ENCODE measurements at regions not wholly inside any gene's neighbourhood (a gene's known extent, or its start where the extent isn't known, plus 50 kb on each side); places are given as distances from the start of the nearest gene placed in this dataset.
"Not testable (repeated sequence)": the region's sequence is repeated elsewhere in the genome, so short reads cannot be mapped to it uniquely, and the experiment has no call there.

DNA sequence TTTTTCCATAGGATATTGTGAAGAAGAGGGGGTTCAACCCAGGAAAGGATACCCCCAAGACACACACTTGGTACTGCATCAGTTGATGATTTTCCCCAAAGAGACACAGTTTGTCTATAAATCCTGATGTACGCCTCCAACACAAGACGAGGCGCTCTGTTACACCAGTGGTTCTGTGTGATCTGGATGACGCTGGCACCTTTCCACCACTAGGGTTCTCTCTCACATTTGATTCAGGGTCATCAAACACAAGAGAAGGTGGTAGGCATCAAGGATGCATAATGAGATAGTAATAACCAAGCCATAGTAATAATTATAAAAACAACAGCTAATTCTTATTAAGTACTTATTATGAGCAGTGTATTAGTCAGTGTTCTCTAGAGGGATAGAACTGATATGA, 508.8 kb upstream of the ZP4 start:
- intact Hi-C loops (cut with DNase I), result no loop called here
- DNase-seq (ENCODE audit: low spot score), result no peak
- no peak for ATAC-seq

DNA sequence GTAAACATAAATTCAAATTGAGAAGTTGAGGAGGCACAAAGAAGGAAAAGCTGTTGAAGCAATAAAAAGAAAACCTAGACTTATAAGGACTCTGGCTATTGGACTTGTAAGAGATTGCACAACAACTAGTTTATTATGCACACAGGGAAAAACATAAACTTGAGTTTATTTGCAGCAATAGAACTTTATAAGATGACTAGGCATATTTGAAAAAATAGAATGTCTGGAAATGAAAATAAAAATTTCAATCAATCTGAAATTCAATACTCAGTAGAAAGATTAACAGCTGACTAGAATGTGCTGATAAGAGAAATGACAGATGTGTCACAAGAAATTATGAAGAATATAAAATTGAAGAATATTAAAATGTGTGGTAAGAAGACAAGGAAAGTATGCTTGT, 505.4 kb upstream of the ZP4 start:
- intact Hi-C loops (cut with DNase I), result no loop called here
- no peak for DNase-seq (ENCODE audit: low spot score)
- no peak for ATAC-seq

DNA sequence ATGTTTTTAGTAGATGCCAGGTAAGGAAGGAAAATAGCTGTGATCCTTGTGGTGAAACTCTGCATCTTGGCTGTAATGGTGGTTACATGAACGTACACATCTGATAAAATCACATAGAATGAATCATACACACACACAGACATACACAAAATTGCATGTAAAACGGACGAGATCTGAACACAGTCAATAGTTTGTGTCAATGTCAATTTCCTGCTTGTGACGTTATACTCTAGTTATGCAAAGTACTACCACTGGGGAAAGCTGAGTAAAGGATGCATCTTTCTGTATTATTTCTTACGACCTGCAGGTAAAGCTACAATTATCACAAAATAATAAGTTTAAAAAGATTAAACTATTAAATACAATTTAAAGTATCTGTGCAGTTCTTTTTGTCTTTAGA, 493.7 kb upstream of the ZP4 start:
- ATAC-seq (no peak), DNase-seq (ENCODE audit: low spot score) (no peak)
- intact Hi-C loops (cut with DNase I), result no loop called here

DNA sequence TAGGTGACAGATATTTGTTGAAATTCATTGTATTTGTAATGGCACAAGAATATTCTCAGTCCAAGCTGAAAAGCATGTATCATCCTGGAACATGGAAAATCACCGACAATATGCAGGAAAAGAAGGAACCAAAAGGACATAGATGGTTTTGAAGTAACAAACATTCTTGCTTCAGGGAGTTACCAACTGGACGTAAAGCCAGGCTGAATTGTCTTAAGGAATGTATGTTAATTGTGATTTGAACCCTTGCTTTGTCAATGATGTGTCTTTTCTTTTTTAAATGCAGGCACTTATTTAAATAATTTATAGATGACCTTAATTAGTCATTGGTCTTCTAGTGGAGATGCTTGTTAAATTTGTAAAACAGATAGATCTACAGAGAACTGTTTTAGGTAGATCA, 489.4 kb upstream of the ZP4 start:
- intact Hi-C loops (cut with DNase I), result no loop called here
- no peak for DNase-seq (ENCODE audit: low spot score)
- ATAC-seq, result no peak

DNA sequence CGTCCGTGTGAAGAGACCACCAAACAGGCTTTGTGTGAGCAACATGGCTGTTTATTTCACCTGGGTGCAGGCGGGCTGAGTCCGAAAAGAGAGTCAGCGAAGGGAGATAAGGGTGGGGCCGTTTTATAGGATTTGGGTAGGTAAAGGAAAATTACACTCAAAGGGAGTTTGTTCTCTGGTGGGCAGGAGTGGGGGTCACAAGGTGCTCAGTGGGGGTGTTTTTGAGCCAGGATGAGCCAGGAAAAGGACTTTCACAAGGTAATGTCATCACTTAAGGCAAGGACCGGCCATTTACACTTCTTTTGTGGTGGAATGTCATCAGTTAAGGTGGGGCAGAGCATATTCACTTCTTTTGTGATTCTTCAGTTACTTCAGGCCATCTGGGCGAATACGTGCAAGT, 488.7 kb upstream of the ZP4 start:
- intact Hi-C loops (cut with DNase I); ATAC-seq; DNase-seq (ENCODE audit: low spot score): not testable (repeated sequence)

DNA sequence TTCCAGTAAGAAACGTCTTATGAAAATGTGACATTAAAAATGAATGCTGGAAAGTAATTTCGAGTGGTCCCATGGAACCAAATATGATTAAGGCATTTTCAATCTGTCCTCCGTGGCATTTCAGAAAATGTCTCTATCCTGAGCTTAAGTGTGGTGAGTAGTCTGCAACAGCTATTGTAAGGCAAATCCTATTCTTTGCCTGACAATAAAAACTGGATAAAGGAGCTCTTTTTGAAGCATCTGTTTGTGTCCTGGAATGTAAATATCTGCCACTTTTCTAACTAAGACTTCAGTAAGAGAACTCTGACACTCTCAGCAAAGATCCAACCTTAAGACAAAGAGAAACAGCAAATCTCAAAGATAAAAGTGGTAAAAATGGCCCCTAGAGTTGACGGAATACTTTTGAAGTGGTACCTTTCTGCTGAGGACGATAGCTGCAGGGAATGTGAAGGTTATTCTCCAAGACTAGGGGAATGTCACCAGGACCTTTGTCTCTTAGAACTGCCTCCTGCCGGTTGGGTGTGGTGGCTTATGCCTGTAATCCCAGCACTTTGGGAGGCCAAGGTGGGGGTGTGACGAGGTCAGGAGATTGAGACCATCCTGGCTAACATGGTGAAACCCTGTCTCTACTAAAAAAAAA, 486.7 kb upstream of the ZP4 start:
- intact Hi-C loops (cut with DNase I), result no loop called here

DNA sequence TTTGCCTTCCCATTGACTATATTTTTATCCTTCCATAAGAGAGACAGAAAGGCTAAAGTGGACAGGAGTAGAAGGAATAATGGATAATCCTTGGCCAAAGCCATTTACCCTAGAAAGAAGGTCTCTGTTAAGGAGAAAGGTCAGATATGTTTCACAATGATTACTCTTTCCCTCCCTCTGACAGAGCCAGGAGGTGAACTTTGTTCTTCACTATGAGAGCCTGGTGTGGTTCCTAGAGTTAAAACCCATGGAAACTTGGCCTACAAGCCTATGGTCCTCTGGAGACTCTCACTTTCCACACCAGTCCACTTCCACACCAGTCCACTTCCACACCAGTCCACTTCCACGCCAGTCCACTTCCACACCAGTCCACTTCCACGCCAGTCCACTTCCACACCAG, 479.9 kb upstream of the ZP4 start:
- intact Hi-C loops (cut with DNase I), result no loop called here
- DNase-seq (ENCODE audit: low spot score), result no peak
- ATAC-seq, result no peak

More for the DNA sequence above, 486.7 kb upstream of the ZP4 start:
- no peak for ATAC-seq
- DNase-seq (ENCODE audit: low spot score), result no peak

DNA sequence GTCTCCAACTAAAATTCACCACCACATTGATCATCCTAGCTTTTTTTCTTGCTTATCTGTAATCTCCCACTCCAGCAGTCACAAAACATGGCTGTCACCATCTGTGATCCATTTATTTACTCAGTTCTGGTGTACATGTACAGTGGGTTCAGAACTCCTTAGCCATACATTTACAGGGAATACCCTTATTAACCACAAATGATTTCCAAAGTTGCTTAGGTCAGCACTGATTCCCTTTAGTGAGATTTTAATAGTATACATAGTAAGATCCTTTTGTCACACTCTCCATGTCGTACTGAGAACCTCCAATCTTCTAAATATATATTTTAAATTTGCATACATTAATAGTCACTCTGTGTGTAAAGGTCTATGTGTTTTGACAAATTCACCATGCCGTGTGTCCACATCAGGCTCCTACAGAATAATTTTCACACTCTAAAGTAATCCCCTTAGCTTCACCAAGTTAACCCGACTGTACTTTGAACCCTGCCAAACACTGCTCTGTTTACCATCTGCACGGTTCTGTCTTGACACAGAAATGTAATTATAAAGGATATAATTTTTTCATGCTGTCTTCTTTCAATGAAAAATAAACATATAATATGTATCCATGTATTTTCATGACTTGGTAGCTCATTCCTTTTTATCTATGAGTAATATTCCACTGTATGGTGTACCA, 473.6 kb upstream of the ZP4 start:
- DNase-seq (ENCODE audit: low spot score) (no peak), ATAC-seq (no peak)
- intact Hi-C loops (cut with DNase I), result no loop called here

DNA sequence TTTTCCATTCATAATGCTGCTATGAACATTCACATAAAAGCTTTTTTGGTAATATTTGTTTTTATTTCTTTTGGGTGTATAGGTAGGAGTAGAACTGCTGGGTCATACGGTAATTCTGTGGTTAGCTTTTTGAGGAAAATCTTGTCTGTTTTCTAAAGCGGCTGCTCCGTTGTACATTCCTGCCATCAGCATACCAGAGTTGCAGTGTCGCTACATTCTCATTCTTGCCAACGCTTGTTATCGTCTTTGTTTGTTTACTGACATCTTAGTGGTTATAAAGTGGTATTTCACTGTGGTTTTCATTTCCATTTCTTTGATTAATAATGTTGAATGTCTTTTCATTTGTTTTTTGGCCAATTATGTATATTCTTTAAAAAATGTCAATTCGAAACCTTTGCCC, 469.8 kb upstream of the ZP4 start:
- no peak for DNase-seq (ENCODE audit: low spot score)
- intact Hi-C loops (cut with DNase I), result no loop called here
- no peak for ATAC-seq

DNA sequence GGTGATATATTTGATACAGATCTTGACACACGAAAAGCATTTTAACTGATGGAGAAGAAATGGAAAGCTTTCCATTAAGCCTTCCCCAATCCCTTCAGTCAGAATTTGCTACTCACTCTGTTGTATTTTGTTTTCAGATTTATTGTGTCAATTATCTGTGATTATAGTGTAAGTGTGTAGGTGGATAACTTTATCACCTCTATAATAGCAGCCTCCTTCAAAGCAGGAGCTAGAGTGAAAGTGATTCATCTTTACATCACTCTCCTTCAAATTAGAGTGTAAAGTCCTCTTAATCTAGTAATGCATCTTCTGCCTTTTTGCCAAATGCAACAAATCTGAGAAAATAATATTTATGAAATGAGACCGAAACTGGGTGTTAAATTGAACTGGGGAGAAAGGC, 459.7 kb upstream of the ZP4 start:
- ATAC-seq, result no peak
- intact Hi-C loops (cut with DNase I), result no loop called here
- no peak for DNase-seq (ENCODE audit: low spot score)

DNA sequence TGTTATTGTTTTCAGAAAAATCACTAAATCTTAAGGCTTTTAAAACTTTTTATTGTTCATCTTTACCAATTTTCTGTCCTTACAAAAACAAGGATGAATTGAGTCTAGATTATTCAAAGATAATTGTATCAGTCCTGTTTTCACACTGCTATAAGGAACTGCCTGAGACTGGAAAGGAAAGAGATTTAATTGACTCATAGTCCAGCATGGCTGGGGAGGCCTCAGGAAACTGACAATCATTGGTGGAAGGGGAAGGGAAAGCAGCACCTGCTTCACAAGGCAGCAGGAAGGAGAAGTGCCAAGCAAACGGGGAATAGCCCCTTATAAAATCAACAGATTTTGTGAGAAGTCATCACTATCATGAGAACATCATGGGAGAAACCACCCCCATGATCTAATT, 455.6 kb upstream of the ZP4 start:
- intact Hi-C loops (cut with DNase I), result no loop called here
- DNase-seq (ENCODE audit: low spot score) (no peak), ATAC-seq (no peak)

DNA sequence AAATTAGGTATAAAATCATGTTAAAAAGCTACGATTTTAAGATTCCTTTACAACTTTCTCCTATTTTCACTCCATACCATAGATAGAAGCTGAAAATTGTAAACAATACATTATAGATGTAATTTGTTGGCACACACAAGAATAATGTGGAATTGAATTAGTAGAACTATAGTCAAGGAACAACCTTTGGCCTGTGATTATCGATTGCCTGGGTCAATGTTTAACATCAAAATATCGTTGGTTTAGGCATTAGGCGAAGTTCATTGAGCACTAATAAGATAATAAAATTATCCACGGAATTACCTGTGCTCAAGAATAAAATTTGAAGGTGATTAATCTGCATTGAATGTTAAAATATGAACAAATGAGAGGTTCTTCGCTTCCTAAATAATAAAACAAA, 455.1 kb upstream of the ZP4 start:
- intact Hi-C loops (cut with DNase I), result no loop called here
- DNase-seq (ENCODE audit: low spot score) (no peak), ATAC-seq (no peak)

DNA sequence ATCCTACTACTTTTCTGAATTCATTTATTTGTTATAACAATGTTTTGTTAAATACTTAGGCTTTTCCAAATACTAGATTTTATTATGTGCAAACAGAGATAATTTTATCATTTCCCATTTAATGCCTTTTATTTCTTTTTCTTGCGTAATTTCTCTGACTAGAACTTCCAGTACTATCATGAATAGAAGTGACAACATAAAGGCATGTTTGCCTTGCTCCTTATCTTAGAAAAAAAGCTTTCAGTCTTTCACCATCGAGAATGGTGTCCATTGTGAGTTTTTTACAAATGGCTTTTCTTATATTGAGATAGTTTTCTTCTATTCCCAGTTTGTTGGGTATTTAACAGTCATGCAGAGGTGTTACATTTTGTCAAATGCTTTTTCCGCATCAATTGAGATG, 453.1 kb upstream of the ZP4 start:
- no peak for ATAC-seq
- intact Hi-C loops (cut with DNase I), result no loop called here
- DNase-seq (ENCODE audit: low spot score), result no peak

DNA sequence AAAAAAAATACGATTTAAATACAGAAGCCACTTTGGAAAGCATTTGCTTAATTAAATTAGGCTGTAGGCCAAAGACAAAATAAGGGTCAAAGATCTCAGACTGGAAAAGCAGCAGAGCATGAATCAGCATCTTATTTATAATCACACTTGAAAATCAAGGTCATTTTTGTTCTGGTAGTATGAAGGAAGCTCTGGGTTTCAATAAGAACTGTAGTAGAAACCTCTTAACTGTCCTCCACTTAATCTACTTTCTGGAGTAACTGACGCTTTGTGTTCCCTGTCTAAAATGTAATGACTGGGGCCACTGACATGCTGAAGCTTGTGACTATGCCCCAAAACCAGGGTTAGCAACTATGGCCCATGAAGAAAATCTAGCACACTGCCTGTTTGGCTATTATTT, 450.7 kb upstream of the ZP4 start:
- DNase-seq (ENCODE audit: low spot score), result no peak
- ATAC-seq, result no peak
- intact Hi-C loops (cut with DNase I), result no loop called here

DNA sequence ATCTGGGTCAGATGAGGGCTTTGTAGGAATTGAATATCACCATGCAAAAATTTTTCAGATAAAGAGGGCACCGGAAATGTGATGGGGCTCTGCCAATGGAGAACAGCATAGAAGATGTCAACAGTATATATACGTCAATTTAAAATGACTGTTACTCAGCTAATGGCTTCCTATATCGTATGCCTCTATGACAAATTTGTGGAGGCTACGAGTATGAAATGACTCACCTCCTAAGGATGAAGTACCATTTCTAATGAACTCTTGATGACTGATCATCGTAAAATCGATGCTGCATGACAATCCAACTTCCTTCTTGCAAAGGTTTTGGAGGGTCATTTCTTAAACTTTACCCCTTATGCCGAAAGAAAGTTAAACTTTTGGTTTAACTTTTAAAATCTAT, 450.3 kb upstream of the ZP4 start:
- intact Hi-C loops (cut with DNase I), result no loop called here
- ATAC-seq (no peak), DNase-seq (ENCODE audit: low spot score) (no peak)

DNA sequence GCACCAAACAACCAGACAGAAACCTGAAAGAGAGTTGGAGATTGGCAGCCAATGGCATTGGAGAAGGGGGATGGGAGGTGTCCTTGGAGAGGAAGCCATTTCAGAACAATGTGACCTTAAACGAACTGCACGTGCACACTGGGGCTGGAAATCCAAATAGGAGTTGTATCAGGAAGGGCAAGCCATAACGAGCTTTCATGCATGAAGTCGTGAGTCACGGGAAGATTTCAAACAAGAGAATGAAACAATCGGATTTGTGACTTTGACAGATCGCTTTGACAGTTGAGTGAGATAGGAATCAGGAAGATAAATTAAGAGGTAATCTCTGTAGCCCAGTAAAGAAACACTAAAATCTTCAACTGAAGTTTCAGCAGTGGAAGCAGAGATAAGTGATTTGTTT, 445.8 kb upstream of the ZP4 start:
- DNase-seq (ENCODE audit: low spot score) (no peak), ATAC-seq (no peak)
- intact Hi-C loops (cut with DNase I), result no loop called here

DNA sequence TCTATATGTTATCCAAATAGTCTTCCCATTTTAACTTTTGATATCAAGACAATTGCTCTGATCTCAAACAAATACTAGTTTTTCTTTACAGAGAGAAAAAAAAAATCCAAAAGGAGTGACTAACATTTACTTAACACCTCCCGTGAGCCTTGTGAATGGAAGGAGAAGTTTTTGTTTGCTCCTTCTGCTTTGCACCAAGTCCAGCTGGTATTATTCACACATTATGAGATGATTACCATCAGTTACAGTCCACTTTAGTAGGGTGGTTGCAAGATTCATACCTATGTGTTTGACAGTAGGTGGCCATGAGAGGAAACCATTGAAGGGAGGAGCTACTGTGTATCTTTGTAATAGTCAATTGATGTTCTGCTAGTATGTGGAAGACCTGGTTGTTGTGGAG, 443.4 kb upstream of the ZP4 start:
- intact Hi-C loops (cut with DNase I), result no loop called here
- no peak for DNase-seq (ENCODE audit: low spot score)
- no peak for ATAC-seq

DNA sequence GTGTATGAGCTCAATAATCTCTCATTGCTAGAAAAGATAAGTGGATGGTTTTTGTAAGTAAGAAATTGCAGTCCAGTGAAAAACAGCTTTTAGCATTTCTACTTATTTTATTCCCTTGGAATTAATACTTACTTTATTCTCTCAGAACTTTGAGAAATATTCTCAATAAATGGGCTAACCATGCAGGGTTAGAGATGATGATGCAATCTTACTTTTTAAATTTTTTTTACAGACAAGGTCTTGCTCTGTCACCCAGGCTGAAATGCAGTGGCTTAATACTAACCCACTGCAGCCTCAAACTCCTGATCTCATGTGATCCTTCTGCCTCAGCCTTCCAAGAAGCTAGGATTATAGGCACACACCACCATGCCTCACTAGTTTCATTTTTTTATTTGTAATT, 440.8 kb upstream of the ZP4 start:
- DNase-seq (ENCODE audit: low spot score), result no peak
- no peak for ATAC-seq
- intact Hi-C loops (cut with DNase I), result no loop called here

DNA sequence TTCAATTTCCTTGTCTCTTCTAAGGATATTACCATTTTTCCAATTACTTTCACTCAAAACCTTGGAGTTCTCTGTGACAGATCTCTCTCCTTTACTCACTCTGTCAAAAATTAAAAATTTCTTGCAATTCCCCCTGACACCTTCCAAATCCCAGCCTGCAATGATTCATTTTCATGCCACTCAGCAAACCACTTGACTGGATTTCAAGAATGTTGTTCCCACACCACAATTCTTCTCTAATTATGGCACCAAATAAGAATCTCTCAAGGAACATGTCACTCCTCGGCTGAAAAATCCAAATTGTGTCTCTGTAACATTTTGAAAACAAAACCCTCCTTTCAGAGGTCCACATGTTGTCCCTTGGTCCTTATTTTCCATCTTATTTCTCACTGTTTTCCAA, 438.9 kb upstream of the ZP4 start:
- no peak for ATAC-seq
- intact Hi-C loops (cut with DNase I), result no loop called here
- DNase-seq (ENCODE audit: low spot score), result no peak

DNA sequence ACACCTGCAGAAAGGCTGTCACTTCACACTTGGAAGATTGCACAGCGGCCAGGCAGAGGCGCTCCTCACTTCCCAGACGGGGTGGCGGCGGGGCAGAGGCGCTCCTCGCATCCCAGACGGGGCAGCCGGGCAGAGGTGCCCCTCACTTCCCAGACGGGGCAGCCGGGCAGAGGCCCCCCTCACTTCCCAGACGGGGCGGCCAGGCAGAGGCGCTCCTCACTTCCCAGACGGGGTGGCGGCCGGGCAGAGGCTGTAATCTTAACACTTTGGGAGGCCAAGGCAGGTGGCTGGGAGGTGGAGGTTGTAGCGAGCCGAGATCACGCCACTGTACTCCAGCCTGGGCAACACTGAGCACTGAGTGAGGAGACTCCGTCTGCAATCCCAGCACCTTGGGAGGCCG, 436.3 kb upstream of the ZP4 start:
- ATAC-seq; DNase-seq (ENCODE audit: low spot score); intact Hi-C loops (cut with DNase I): not testable (repeated sequence)

DNA sequence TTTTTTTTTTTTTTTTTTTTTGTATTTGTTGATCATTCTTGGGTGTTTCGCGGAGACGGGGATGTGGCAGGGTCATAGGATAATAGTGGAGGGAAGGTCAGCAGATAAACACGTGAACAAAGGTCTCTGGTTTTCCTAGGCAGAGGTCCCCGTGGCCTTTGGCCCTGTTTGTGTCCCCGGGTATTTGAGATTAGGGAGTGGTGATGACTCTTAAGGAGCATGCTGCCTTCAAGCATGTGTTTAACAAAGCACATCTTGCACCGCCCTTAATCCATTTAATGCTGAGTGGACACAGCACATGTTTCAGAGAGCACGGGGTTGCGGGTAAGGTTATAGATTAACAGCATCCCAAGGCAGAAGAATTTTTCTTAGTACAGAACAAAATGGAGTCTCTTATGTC, 435.8 kb upstream of the ZP4 start:
- intact Hi-C loops (cut with DNase I); ATAC-seq; DNase-seq (ENCODE audit: low spot score): not testable (repeated sequence)
